ENCODE measurements at regions not wholly inside any gene's neighbourhood (a gene's known extent, or its start where the extent isn't known, plus 50 kb on each side); places are given as distances from the start of the nearest gene placed in this dataset.

GRCh38 chr9:86766912-86767311, 180.4 kb downstream of the GAS1 start:
- TF ChIP-seq CTCF (IDR thresholded peaks at IDR 0.05 in 8 of 11, conservative IDR thresholded peaks at IDR 0.05 in 3 of 11) (no peak), POLR2AphosphoS5 (IDR thresholded peaks at IDR 0.05) (no peak), POLR2A (IDR thresholded peaks at IDR 0.05) (no peak)

All from spleen (tissue), 7 donors.